ENCODE measurements at regions not wholly inside any gene's neighbourhood (a gene's known extent, or its start where the extent isn't known, plus 50 kb on each side); places are given as distances from the start of the nearest gene placed in this dataset.

DNA sequence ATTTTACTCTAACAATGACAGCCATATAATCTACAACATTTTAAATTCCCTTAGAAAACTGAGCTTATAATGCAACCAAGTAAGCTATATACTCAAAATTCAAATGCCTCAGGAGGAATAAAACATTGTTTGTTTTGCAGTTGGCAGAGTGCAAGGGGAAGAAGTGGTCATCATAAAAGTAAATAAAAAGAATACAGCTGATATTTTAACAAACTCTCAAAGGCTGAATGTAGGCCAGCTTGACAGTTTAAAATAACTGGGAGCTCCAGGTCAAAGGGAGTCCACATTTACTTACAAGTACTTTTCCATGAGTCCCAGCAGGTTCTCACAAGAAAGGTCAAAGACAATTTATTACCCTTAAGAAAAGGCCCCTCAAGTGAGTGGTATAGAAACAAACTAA is 589.8 kb downstream of the BCKDHB start:
- TF ChIP-seq POLR2A (IDR thresholded peaks at IDR 0.05; ENCODE audit: low read length) (no peak), GATA1 (IDR thresholded peaks at IDR 0.05; ENCODE audit: low read depth, low read length) (no peak)

All from erythroblast (primary cell).